GM21723 (cell line): ENCODE measurements at regions not wholly inside any gene's neighbourhood (a gene's known extent, or its start where the extent isn't known, plus 50 kb on each side); places are given as distances from the start of the nearest gene placed in this dataset.
"Not testable (repeated sequence)": the region's sequence is repeated elsewhere in the genome, so short reads cannot be mapped to it uniquely, and the experiment has no call there.

Experiments used
- ATAC-seq: cut with Tn5 transposase; IDR thresholded peaks from one replicate; pipeline ENCODE4 v1.9.1; 2021; ENCODE audit warnings: mild to moderate bottlenecking, moderate library complexity; ENCODE audit not compliant: unreplicated experiment

DNA sequence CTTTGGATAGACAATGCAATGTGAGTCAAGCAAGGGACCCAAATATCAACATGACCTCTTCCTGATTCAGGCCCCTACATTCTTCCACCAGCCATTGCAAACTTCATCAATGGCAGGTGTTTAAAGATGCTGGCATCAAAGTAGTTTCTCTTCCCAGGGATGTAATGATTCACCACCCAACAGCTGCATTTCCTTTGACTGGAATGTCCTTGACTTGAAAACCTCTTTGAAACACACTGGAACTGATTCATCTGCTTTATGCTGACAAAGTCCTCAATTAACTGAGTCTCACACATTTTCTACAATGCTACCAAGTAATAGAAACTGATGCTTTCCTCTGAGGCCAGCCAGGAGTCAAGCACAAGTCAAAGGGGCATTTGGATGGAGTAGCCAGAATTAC lies 385.5 kb downstream of the GBE1 start:
- ATAC-seq = no peak

DNA sequence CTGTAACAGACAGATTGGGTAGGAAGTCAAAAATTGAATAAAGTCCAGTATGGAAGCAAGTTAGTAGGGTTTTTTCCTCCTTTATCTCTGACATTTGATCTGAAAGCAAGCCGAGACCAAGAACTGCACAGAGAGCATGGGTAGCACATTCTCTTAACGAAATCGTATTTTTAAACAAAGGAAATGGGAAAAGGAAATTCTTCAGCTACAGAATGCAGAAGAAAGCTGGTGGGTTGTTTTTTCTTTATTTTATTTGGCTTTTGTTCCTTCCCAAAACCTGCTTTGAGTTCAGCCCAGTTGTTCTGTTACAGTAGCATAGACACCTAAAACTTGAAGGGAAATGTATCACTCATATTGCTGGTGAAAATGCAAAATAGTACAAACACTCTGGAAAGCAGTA lies 397.0 kb downstream of the GBE1 start:
- no peak for ATAC-seq

GRCh38 chr3:81363816-81364215 lies 397.6 kb downstream of the GBE1 start:
- ATAC-seq = no peak

GRCh38 chr3:81354119-81354518 lies 407.3 kb downstream of the GBE1 start:
- no peak for ATAC-seq

DNA sequence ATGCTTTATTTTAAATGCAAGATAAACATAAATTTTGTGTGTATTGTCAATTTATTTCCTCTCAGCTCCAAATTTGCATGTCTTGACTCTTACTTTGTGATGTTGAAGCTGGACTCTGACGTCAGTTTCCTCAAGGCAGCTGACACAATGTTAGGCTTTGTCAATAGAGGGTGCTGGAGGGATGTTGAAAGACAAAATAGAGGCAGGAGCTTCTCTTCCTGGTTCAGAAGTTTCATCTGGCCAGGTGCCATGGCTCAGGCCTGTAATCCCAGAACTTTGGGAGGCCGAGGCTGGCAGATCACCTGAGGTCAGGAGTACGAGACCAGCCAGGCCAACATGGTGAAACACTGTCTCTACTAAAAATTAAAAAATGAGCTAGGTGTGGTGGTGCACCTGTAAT lies 408.6 kb downstream of the GBE1 start:
- no peak for ATAC-seq

- no peak for ATAC-seq
Observed at GRCh38 chr3:81349816-81350340, 411.6 kb downstream of the GBE1 start.

- ATAC-seq = peak; percentile 94
Observed at GRCh38 chr3:81339040-81339845, 422.2 kb downstream of the GBE1 start.

- no peak for ATAC-seq
Observed at GRCh38 chr3:81336470-81336869, 425.0 kb downstream of the GBE1 start.

GRCh38 chr3:81329835-81330234 lies 431.6 kb downstream of the GBE1 start:
- ATAC-seq = not testable (repeated sequence)

- no peak for ATAC-seq
Observed at GRCh38 chr3:81326245-81326644, 435.2 kb downstream of the GBE1 start.

DNA sequence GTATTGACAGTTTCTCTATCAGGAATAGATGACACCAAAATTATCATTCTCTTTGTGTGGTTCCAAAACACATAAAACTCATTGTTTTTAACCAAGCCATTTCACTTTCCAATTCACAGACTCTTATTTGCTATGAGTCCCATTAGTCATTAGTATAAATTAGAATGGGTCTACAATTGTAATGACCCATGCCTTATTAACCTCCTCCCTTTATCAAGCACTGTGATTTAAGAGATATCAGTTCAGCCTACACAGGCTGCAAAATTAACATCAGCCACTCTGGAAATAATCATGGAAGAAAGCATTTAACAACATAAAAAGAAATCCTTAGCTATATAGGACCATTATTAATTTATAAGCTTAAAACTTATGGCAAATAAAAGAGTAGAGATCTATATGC lies 440.6 kb downstream of the GBE1 start:
- no peak for ATAC-seq

- ATAC-seq = no peak
Observed at GRCh38 chr3:81315030-81315429, 446.4 kb downstream of the GBE1 start.

DNA sequence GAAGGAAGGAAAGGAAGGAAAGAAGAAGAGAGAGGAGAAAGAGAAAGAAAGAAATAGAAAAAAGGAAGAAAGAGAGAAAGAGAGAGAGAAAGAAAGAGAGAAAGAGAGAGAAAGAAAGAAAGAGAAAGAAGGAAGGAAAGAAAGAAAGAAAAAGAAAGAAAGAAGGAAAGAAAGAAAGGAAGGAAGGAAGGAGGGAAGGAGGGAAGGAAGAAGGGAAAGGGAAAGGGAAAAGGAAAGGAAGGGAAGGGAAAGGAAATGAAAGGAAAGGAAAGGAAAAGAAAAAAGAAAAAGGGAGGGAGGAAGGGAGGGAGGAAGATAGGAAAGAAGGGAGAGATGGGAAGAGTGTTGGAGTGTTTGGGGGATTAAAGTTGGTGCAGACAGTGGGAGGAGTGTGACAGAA lies 450.1 kb downstream of the GBE1 start:
- no peak for ATAC-seq

DNA sequence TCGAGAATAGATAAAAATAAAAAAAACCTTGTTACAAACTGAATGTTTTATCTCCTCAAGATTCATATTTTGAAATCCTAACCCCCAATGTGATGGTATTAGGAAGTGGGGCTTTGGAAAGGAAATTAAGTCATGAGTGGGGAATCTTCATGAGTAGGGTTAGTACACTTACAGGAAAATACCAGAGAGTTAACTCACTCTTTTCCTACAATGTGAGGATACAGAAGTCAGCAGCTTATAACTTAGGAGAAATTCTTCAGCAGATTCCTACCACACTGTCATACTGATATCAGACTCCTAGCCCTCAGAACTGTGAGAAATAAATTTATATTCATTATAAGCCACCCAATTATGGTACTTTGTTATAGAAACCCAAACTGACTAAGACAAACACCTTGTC lies 453.1 kb downstream of the GBE1 start:
- no peak for ATAC-seq

DNA sequence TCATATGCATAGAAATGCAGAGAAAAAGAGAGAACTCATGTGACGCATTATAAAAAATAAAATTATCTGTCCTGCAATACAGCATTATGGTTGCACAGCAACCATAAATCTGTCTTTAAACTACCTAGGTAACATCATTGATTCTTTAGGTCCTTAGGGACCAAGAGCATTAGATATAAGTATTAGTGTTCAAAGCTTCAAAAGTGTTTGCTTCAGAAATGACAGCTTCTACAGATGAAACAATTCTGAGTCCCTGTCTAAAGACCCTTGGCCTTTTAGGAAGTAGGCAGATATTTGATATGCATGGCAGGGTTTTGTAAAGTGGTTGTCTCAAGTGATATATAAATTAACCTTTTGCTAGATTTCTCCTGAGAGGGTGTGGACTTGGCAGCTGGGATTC lies 454.2 kb downstream of the GBE1 start:
- ATAC-seq = no peak

GRCh38 chr3:81303321-81303720 lies 458.1 kb downstream of the GBE1 start:
- ATAC-seq = no peak

GRCh38 chr3:81302045-81302444 lies 459.4 kb downstream of the GBE1 start:
- peak; percentile 88 for ATAC-seq

DNA sequence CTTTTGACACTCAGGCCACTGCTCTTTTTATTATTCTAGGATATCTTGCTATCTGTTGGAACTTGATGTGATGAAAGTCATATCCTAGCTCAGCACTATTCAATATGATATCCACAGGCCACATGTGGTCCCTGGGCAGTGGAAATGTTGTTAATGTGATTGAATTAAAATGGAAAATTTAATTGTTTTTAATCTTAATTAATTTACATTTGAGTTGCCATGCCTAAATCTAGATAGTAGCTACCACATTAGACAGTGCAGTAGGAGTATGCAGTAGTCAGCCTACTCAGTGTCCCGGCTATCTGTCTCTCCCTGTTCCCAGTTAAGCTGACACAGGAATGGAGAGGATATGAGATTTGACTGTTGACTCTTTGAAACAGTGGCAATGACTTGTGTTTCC lies 460.2 kb downstream of the GBE1 start:
- ATAC-seq = no peak

- ATAC-seq = no peak
Observed at GRCh38 chr3:81300324-81300927, 461.0 kb downstream of the GBE1 start.

GRCh38 chr3:81299481-81299880 lies 462.0 kb downstream of the GBE1 start:
- ATAC-seq = no peak

DNA sequence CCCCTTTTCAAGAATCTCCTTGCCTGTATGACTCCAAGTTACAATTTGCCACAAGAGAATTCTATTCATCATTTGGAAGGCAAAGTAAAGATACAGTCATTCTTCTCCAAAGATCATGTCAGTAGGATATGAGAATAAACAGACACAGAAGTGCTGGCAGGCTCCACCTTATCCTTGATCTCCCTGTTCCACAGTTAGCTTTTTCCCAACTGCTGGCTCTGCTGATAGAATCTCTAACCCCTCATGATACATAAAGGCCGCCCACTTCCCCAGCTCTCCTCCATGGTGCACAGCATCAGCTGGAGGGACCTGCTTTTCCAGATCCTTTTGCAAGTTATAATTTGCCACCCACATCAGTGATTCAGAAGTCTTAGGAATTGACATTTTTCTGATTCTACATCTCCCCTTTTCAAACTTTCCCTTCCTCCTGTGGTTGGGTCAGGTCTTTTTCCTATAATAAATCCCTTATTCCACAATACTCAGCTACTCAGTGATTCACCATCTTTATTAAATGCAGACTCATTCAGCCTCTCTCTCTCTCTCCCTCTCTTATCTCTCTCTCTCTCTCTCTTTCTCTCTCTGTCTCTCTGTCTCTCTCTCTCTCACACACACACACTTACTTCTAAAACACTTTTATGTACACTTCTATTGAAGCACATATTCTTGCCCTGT lies 465.4 kb downstream of the GBE1 start:
- ATAC-seq = no peak

DNA sequence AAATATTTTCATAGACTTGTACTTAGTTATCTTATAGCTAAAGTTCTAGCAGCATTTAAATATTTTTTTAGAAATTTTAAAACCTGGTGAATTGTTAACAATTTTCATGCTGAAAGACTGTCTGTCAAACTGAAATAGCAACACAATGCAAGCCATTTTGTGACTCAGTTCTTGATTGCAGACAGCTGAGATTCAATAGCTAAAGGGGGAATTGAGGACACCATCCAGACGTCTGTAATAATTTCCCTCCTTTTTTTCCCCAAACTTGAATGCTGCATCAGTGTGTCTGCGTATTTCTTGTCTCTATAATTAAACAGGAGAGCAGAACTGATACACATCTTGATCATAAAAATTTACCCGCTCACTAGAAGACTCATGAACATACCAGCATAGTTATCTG lies 468.3 kb downstream of the GBE1 start:
- ATAC-seq = no peak
